ENCODE measurements at regions not wholly inside any gene's neighbourhood (a gene's known extent, or its start where the extent isn't known, plus 50 kb on each side); places are given as distances from the start of the nearest gene placed in this dataset.
A peak's percentile ranks its signal among the peaks of the same experiment; 100 is the strongest.

GRCh38 chr13:59442461-59442860 is 721.3 kb downstream of the DIAPH3 start:
- TF ChIP-seq ZFP3 (CRISPR knock-in tag; IDR thresholded peaks at IDR 0.05) (no peak), CSDC2 (CRISPR knock-in tag; IDR thresholded peaks at IDR 0.05) (no peak), ZNF8 (CRISPR knock-in tag; IDR thresholded peaks at IDR 0.05) (no peak), CREB5 (CRISPR knock-in tag; IDR thresholded peaks at IDR 0.05; ENCODE audit: low read depth) (no peak), ISL1 (CRISPR knock-in tag; IDR thresholded peaks at IDR 0.05) (no peak), ZFP30 (CRISPR knock-in tag; IDR thresholded peaks at IDR 0.05) (no peak), POU6F1 (CRISPR knock-in tag; IDR thresholded peaks at IDR 0.05; ENCODE audit: borderline replicate concordance, low read depth) (no peak), ESRRG (CRISPR knock-in tag; IDR thresholded peaks at IDR 0.05) (no peak), ZNF70 (CRISPR knock-in tag; IDR thresholded peaks at IDR 0.05) (no peak), TSHZ2 (CRISPR knock-in tag; IDR thresholded peaks at IDR 0.05) (peak; percentile 51; the same call in 1 of the 2 replicates), TCF4 (CRISPR knock-in tag; IDR thresholded peaks at IDR 0.05; ENCODE audit: borderline replicate concordance) (peak; percentile 63; the same call in 1 of the 2 replicates)
- peak; percentile 37; the same call in 2 of the 3 replicates for ATAC-seq

- no peak for TF ChIP-seq ZC3H10 (CRISPR knock-in tag; IDR thresholded peaks at IDR 0.05)
- peak; percentile 76 for ATAC-seq
Observed at GRCh38 chr13:59442944-59443486, 720.7 kb downstream of the DIAPH3 start.

GRCh38 chr13:59444210-59444857 is 719.4 kb downstream of the DIAPH3 start:
- TF ChIP-seq ARNTL (CRISPR knock-in tag; IDR thresholded peaks at IDR 0.05; ENCODE audit: borderline replicate concordance, low read depth) (no peak), OSR1 (CRISPR knock-in tag; IDR thresholded peaks at IDR 0.05) (no peak), CREB5 (CRISPR knock-in tag; IDR thresholded peaks at IDR 0.05; ENCODE audit: low read depth) (no peak), TSHZ2 (CRISPR knock-in tag; IDR thresholded peaks at IDR 0.05) (no peak), ESRRG (CRISPR knock-in tag; IDR thresholded peaks at IDR 0.05) (no peak), ZFP30 (CRISPR knock-in tag; IDR thresholded peaks at IDR 0.05) (no peak), PPARA (CRISPR knock-in tag; IDR thresholded peaks at IDR 0.05; ENCODE audit: borderline replicate concordance) (no peak), CSDC2 (CRISPR knock-in tag; IDR thresholded peaks at IDR 0.05) (no peak), ZNF565 (CRISPR knock-in tag; conservative IDR thresholded peaks at IDR 0.05; ENCODE audit: low read depth) (no peak), TOX (CRISPR knock-in tag; IDR thresholded peaks at IDR 0.05; ENCODE audit: borderline replicate concordance) (no peak), ZFP3 (CRISPR knock-in tag; IDR thresholded peaks at IDR 0.05) (no peak), PATZ1 (CRISPR knock-in tag; IDR thresholded peaks at IDR 0.05; ENCODE audit: borderline replicate concordance) (no peak), RARB (CRISPR knock-in tag; IDR thresholded peaks at IDR 0.05) (no peak), ZNF8 (CRISPR knock-in tag; IDR thresholded peaks at IDR 0.05) (no peak)
- ATAC-seq, result no peak

Data from SK-N-SH treated with all-trans-retinoic acid at 6 μM for 48 hours (cell line).